IPS-11a (cell line): ENCODE measurements at regions not wholly inside any gene's neighbourhood (a gene's known extent, or its start where the extent isn't known, plus 50 kb on each side); places are given as distances from the start of the nearest gene placed in this dataset.

Source experiments
- H3K4me3 ChIP-seq: one replicate; pipeline ENCODE4 v1.5.1; 2013; ENCODE audit warnings: low read depth, low read length, control low read depth

DNA sequence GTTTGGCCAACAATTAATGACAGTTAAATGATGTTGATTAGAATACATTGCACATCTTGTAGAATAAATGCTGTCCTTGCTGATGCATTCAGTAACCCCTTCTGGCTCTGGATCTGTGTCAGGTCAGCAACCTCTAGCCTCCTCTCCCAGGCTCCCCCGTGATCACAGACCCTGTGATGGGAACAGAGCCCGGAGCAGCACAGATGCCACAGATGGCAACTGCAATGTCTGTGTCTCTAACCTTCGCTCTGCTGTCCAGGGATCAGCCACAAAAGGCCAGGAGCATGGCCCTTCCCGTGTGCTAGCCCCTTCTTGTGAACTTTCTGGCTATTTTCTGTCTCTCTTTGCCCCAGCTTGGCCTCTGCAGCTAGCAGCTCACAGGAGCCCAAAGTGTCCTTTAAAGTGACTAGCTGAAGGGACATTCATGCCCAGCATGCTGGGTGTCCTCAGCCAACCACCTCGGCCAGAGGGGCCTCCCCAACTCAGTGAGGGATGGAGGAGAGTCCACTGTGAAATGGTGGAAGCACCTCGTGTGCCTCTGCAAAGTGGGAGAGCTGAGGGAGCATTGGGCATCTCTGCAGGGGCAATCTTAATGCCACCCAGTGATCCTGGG is 167.0 kb upstream of the TCERG1L start:
- H3K4me3 ChIP-seq, result no peak overlapping the region

DNA sequence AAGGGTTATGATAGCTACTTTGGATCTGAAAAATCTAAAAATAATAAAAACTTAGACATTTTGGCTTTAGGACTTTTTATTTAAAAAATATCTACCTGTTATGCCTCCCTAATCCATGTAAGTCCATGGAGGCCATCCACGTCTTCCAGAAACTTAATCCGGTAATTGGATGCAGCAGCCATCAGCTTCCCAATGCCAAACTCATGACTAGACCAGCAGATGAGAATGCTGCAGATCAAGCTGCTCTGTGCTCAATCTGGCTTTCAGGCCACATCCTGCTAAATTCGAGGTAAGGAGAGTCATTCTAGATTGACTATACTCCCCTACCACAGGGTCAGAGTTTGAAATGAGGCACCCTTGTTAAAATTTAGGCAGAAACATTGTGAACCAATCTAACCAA is 168.5 kb upstream of the TCERG1L start:
- H3K4me3 ChIP-seq, result no peak overlapping the region

DNA sequence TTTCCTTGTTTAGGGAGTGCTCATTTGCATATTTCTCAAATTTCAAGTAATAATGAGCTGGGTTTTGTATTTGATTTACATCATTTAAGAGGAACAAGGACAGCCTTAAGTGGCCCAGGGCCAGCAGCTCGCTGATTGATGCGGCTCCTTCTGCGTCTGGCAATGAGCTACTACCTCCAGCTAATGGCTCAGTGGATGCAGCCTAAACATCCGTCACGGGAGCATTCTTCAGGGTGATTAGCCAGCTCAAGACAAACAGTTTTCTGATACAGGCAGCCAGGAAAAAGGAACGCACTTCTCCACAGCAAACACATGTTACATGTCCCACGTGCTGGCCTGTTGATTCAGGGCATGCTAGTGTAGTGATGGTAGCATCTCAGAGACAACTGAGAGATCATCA is 169.3 kb upstream of the TCERG1L start:
- no peak overlapping the region for H3K4me3 ChIP-seq

DNA sequence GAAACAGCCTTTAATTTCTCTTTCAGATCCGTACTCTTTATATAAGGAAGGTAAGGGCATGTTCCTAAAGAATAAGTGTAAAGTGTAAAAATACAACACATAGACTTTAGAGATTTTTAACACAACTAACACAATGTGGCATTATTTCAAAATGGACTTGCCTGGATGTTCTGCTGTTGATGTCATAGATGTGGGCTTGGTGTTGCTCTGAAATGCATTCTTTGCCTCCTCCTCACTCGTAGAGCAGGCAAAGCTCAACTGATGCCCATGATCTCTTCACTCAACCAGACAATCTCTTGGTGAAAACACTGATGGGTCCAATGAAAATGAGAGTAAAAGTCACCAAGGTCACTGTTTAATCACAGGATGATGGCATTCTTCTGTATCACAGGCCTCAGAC is 174.2 kb upstream of the TCERG1L start:
- no peak overlapping the region for H3K4me3 ChIP-seq

DNA sequence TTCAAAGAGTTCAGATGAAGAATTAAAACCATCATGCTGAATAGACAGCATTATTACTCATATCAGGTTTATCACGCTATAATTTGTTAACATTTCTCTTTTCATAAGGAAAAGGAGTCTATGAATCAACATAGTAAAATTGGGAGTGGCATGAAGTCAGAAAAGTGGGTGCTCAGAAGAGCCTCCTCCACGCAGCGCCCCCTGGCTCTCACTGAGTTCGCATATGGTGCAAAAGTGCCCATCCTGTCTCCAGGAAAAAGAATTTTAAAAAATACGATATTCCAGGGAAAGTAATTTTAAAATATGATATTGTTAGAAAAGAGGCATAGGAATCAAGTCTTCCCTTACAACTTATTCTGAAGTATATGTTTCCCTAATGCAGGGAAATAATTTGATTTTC is 176.3 kb upstream of the TCERG1L start:
- no peak overlapping the region for H3K4me3 ChIP-seq

DNA sequence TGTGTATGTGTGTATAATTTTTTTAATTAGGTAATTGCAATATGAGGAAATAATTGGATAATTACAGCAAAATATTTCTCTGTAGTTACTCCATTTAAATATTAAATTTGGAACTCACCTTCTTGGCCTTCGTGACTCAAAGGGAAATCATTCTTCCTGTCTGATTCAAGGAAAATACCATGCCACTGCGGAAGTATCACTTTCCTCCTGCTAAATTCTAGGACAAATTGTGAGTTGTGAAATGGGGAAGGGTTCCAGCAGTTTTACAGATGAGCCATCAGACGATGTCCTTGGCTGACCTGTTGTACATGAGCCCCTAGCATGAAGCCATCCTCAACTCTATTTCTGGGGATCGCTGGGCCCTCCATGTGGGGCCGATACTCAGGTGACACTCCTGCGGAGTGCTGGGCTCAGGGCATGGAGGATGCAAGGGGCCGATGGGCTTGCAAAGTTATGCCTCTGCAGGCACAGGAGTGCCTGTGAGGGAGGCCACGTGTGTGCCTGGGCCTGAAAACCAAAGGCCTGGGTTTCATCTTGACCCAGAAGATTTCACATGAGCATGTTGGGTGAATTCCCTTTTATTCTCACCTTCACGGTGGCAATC is 179.6 kb upstream of the TCERG1L start:
- H3K4me3 ChIP-seq, result no peak overlapping the region

DNA sequence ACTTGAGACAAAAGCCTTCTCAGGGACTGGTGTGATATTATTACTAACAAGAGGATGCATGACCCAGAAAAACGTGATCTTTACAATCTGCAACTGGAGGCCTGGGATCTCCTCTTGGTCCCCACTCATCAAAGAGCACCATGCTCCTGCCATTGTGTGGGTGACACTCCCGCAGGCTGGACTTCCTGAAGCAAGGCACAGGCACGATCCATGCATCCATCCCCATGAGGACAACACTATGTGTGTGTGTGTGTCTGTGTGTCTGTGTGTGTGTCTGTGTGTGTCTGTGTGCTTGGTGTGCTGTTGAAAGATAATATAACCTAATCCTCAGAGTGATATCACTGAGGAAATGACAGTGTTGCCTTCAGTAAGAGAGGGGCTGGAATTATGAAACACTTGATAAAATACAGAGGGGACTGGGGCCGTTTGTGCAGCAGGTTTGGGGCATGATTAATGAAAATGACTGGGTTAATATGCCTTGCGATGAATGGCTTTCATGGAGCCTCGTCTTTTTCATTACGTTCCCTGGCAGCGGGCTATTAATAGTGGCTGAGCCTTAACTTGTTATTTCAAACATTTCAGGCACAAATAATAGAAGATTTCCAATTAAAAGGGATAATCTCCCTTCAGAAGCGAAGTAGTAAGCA is 180.8 kb upstream of the TCERG1L start:
- H3K4me3 ChIP-seq, result no peak overlapping the region

DNA sequence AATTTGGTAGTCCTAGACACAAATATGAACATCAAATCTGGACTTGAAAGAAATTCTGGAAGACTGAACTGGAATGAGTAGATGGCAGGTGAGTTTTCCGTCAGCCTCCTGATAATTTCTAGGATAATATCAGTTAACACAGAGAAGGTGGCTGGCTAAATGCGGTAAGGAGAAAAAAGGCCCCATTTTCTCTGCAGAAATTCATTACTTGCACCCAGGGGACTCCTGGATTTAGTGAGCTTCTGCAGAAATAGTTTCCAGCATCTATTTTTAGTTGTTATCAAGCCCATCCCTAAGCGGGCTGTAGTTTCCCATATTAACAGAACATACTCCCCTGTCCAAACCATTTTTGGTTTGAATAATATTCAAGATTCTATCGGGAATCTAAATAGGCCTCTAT is 181.9 kb upstream of the TCERG1L start:
- H3K4me3 ChIP-seq, result no peak overlapping the region

DNA sequence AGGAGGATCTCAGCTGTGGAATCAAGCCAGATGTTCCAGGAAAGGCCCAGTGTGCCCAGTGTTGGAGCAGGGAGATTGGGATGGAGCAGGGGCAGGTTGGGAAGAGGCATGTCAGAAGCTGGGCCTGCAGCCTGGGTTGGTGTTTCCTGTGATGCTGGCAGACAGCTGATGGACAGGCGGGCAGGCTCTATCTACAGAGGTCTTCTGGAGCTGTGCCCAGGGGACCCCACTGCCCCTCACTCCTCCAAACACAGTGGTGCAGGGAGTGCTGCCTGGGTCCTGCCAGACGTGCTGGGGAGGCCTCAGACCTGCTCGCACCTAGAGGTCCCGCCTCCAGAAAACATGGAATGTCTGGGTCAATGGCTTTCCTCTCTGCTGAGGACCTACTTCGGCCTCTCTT is 182.9 kb upstream of the TCERG1L start:
- no peak overlapping the region for H3K4me3 ChIP-seq

DNA sequence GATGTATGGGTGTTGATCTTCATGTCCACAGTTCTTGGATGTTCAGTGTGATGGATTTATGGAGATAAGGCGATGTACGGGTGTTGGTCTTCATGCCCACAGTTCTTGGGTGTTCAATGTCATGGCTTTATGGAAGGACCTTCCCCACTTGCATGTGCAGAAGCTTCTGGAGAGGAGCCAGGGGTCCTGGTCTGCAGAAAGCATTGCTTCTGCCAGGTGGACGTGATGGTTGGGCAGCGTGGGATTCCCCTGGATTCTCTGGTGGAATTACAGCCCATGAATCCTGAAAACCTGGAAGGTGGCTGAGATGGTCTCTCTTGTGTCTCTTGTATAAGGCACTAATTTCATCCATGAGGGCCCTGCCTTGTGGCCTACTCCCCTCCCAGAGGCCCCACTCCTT is 183.7 kb upstream of the TCERG1L start:
- H3K4me3 ChIP-seq, result no peak overlapping the region

DNA sequence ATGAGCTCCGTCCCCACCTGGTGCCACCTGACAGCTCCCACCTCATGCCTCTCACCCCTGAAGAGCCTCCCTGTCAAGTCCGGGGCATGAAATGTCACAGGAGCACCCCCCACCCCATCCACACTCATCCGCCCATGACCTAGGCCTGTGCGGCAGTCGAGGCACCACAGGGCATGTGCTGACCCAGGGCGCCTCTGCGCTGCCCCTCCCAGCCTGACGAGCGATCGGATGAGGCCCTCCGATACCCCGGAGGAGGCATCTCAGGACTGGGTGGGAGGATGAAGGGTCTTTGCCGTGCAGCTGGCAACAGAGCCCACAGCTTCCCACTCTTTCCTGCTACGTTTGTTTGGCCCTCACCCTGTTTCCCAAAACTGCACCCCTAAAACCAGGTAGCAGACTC is 184.4 kb upstream of the TCERG1L start:
- H3K4me3 ChIP-seq, result no peak overlapping the region

DNA sequence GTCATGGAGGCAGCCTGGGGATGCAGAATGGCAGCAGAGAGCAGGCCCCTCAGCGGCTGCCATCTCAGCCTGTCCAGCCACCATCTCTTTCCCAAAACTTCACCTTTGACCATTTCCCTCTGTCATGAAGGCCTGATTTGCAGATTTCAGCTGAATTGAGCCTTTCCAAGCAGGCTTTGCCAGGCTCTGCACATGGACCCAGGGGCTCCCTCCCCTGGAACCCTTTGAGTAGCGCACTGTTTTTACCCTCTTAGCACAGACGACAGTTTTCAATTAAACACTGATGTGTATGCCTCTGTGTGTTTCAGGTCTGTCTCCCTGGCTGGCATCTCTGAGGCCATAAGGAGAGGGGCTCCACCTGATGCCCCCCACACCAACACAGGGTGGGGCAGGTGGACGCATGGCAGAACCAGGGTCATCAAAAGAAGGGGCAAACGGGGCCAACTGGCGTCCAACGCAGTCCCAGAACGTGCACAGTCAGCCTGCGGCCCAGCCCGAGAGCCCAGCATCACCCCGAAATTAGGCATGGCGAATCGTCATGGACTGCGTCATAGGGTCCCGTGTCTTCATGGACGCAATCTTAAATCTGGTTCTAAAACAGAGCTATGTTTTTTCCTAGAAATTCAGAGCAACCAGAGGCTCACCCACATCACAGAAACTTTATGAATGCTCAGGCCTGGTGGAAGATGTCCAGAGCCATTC is 185.0 kb upstream of the TCERG1L start:
- H3K4me3 ChIP-seq, result no peak overlapping the region

DNA sequence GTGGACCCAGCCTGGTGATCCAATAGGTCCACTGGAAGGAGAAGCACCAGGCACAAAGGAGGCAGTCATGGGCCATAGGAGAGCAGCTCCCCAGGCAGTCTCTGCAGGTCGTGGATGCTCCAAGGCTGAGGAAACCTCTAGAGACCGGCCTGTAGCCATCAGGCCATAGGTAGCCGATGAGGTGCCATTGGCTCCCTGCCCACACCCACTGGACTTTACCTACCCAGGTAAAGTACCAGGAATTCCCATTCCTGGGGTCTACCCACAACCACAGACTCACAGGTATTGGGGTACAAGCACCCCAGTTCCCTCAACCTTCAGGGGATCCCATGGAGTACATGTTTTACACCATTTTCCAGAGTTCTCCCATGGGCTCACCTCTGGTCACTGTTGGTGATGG is 188.0 kb upstream of the TCERG1L start:
- H3K4me3 ChIP-seq, result no peak overlapping the region

DNA sequence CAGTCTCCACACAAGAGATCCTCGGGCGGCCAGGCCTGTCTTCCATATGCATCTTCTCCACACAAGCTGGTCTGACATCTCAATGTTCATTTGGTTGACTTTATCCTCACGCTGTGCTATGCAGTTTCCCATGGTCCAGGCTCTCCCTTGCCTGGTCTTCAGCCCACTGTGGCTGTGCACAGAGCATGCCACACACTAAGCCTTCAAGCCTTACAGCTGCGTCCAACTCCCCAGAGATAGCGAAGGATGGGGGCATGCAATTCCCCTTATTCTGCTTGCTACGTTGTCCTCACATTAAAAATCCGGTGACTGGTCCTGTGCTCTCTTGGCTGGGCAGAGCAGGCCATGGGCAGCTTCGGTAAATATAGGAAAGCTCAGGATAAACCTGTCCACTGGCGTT is 188.7 kb upstream of the TCERG1L start:
- H3K4me3 ChIP-seq, result no peak overlapping the region

DNA sequence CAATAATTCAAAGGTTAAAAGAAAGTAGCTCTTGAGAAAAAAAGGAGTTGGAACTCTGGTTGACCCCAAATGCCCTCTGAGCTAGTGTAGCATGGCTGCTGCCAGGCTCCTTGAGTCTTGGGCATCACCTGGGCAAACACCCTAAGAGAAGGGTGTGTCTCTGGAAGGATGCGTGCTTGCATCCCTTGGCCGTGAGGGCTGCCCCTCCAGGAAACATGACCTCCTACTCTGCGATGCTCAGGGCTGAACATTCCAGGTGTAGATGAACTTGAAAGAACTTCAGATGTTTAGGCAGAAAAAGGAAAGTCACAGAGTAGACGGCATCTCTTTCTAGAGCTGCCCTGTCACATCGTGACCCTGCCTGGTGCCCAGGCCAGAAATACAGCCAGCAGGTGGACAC is 189.4 kb upstream of the TCERG1L start:
- no peak overlapping the region for H3K4me3 ChIP-seq

DNA sequence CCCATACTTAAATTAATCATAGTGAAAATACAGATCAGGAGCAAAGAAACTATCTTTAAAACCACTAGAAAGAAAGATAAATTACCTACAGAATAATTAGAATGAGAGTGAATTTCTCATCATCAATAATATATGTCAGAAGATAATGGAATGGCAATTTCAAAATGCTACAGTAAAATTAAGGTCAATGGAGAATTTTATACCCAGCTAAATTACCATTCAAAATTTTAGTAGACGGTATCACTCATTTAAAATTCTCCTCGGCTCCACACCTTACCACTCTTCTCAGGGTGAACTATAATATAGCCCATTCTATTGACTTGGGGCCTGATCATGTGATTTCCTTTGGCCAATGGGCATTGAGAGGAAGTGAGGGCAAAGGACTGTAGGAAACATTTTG is 192.5 kb upstream of the TCERG1L start:
- no peak overlapping the region for H3K4me3 ChIP-seq

DNA sequence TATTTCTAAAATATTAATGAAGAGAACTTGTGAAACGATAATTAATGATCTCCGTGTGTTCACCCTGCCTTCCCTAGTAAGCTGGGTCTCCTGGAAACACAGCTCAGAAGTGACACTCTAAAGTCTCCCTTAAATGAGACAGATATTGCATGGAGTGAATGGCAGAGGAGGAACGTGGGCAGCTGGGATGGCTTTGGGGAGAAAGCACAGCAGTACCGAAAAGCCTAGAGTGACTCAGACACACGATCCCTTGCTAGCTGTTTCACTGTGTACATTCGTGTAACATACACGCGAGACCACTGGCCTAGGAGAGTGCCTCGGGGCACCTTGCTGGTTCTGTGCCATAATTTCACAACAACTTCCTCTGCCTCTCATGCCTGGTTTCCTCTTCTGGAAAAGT is 199.9 kb upstream of the TCERG1L start:
- H3K4me3 ChIP-seq, result no peak overlapping the region

DNA sequence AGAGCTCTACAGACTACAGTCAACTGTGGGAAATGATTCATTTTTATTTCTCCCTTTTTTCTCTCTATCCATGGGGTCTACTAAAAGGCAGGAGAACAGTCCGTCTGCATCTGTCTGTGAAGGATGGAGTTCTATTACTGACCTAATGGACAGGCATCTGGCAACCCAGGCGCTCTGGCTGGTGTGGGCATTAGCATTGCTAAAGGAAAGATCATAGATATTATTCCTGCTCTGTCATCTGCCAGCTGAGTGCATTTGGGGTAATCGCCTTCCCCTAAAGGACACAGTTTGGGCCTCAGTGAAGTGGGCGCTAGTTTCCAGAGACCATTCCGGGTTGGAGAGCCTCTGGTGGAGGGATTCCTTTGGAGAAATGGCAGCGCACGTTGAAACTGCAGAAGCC is 201.3 kb upstream of the TCERG1L start:
- no peak overlapping the region for H3K4me3 ChIP-seq

DNA sequence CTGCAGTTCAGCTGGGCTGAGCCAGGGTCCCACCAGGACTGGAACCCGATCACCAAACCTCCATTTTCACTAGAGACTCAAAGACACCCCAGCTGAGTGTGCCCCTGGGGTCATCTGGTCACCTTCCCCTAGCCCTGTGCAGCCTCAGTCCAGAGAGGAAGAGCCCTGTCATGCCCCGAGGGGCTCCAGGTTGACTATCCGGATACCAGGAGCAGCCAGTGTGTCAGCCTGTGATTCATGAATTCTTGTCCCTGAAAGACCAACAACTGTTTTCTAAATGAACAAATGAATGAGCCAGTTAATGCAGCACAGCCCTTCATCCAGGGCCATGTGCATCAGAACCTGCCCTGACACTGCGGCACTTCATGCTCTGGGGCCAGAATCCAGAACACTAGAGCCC is 201.9 kb upstream of the TCERG1L start:
- no peak overlapping the region for H3K4me3 ChIP-seq

DNA sequence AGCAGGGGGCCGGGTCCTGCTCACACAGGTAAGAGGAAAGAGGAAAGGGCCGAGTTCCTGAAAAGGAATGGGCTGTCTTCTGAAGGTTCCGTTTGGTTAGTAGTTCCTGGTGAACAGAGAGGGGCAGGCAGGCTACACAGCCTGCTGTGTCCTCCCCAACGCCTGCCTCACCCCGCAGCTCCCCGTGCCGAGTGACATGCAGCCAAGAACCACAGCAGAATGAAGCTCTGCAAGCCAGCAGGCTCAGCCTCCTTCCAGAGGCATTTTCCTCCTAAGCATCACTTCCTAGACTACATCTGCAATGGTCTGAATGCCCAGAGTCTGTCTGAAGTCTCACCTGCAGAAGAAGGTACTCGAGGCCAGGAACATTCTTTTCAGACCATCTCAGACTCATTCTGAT is 202.4 kb upstream of the TCERG1L start:
- H3K4me3 ChIP-seq, result no peak overlapping the region

DNA sequence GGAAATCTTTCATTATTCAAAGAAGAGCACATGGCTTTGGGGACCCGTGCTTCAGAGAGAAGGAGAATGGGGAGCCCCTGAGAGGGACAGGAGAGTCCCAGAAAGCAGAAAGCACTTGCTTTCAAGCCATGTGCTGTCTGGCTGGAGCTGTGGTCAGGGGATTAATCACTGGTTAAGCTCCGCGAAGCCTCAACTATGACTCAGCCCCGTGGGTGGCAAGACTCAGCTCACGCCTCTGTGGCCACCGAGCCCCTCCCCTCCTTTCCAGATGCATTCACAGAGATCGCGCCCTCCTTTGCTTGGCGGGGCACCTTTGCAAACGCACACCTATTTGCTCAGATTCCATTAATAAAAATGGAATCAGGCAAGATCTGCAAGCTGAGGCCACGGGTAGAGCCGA is 202.9 kb upstream of the TCERG1L start:
- H3K4me3 ChIP-seq, result no peak overlapping the region

DNA sequence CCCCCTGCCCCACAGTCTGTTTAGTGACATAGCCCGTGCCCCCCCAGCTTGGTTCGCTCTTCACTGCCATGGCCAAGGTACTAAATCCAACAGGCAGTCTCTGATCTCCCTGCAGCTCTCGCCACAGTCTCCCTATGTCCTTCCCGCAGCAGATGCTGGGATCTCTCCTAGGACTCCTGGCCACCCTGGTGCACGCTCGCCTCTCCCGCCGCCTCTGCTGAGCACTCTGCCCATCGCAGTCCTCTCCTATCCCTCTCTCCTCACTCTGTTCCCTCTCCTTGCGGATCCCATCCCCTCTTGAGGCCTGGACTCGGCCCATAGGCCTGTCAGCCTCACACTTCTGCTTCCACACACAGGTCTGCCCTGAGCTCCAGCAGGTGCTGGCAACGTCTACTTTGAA is 204.8 kb upstream of the TCERG1L start:
- no peak overlapping the region for H3K4me3 ChIP-seq
